OCI-LY1 (cell line): ENCODE measurements at regions not wholly inside any gene's neighbourhood (a gene's known extent, or its start where the extent isn't known, plus 50 kb on each side); places are given as distances from the start of the nearest gene placed in this dataset.

Experiments
- H2AFZ ChIP-seq: fragments of 200-600 bp; sonication (generic), shearing (Covaris generic); 2 replicates; pipeline ENCODE4 v1.6.0; 2014; ENCODE audit warnings: antibody characterized with exemption, mild to moderate bottlenecking, low read length
- H3F3A ChIP-seq: fragments of 200-600 bp; sonication (generic), shearing (Covaris generic); 2 replicates; pipeline ENCODE4 v1.6.0; 2014; ENCODE audit warnings: mild to moderate bottlenecking, antibody characterized with exemption, low read length, moderate library complexity; ENCODE audit not compliant: insufficient read depth
- H3K27ac ChIP-seq: fragments of 200-600 bp; sonication (generic); 2 replicates; pipeline ENCODE4 v1.5.1; 2014; ENCODE audit warnings: low read length, mixed run types, mild to moderate bottlenecking, low read depth; ENCODE audit not compliant: poor library complexity, severe bottlenecking
- H3K27me3 ChIP-seq: fragments of 200-600 bp; sonication (generic); 2 replicates; pipeline ENCODE4 v1.6.0; 2014; ENCODE audit warnings: antibody characterized with exemption, mild to moderate bottlenecking, low read length, moderate library complexity; ENCODE audit not compliant: insufficient read depth
- H3K36me3 ChIP-seq: fragments of 200-600 bp; sonication (generic); 2 replicates; pipeline ENCODE4 v1.6.1; 2014; ENCODE audit warnings: mild to moderate bottlenecking, antibody characterized with exemption, low read length, moderate library complexity, mixed read lengths; ENCODE audit not compliant: insufficient read depth
- H3K4me1 ChIP-seq: fragments of 200-600 bp; sonication (generic); 2 replicates; pipeline ENCODE4 v1.5.1; 2014; ENCODE audit warnings: mild to moderate bottlenecking, low read length, moderate library complexity; ENCODE audit not compliant: insufficient read depth, severe bottlenecking
- H3K4me2 ChIP-seq: fragments of 200-600 bp; sonication (generic), shearing (Covaris generic); 2 replicates; pipeline ENCODE4 v1.6.1; 2014; ENCODE audit warnings: low read length
- H3K4me3 ChIP-seq: fragments of 200-600 bp; sonication (generic); 2 replicates; pipeline ENCODE4 v1.5.1; 2014; ENCODE audit warnings: low read length, low read depth, mild to moderate bottlenecking, mixed read lengths; ENCODE audit not compliant: poor library complexity, severe bottlenecking
- H3K79me2 ChIP-seq: fragments of 200-600 bp; shearing (Covaris generic); 2 replicates; pipeline ENCODE4 v1.6.1; 2016; ENCODE audit warnings: mixed run types, low read length, mixed read lengths; ENCODE audit not compliant: insufficient read depth
- H3K9ac ChIP-seq: fragments of 200-600 bp; sonication (generic), shearing (Covaris generic); 2 replicates; pipeline ENCODE4 v1.6.1; 2014; ENCODE audit warnings: mild to moderate bottlenecking, low read length, mixed read lengths
- H3K9me2 ChIP-seq: fragments of 200-600 bp; sonication (generic), shearing (Covaris generic); 2 replicates; pipeline ENCODE4 v1.6.1; 2014; ENCODE audit warnings: low read depth, mild to moderate bottlenecking, low read length, mixed read lengths
- H3K9me3 ChIP-seq: fragments of 200-600 bp; shearing (Covaris generic); 2 replicates; pipeline ENCODE4 v1.6.1; 2014; ENCODE audit warnings: low read length, mixed read lengths
- H4K20me1 ChIP-seq: fragments of 200-600 bp; sonication (generic), shearing (Covaris generic); 2 replicates; pipeline ENCODE4 v1.6.0; 2016; ENCODE audit warnings: mild to moderate bottlenecking, low read length; ENCODE audit not compliant: insufficient read depth
- EZH2 ChIP-seq: fragments of 200-600 bp; sonication (generic), shearing (Covaris generic); IDR thresholded peaks from 2 replicates; pipeline ENCODE4 v1.8.0; 2017; ENCODE audit warnings: borderline replicate concordance, mixed run types, mild to moderate bottlenecking, antibody characterized with exemption, low read length, moderate library complexity, mixed read lengths
- TF ChIP-seq, protein P1 (sequence below): fragments of 200-600 bp; sonication (generic), shearing (Covaris generic); IDR thresholded peaks from 2 replicates; pipeline ENCODE4 v1.5.1; 2017; ENCODE audit warnings: mild to moderate bottlenecking, antibody characterized with exemption, low read length, moderate library complexity, mixed read lengths

DNA sequence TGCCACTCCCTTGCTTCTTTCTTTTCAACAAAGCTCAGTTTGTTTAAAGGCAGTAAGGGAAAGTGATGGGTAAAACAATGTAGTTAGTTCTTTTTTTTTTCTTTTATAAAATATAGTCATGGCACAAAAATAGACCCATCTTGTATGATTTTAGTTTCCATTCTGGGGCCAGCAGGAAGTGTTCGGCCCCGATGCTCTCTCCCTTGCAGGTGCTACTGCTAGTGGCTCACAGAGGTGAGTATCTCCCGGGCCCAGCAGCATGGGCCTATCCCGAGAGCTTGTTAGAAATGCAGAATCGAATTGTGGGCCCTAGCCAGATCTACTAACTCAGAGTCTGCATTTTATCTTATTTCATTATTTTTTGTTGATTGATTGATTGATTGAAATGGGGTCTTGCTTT is 78.7 kb downstream of the SYNE3 start:
- TF ChIP-seq, protein P1, sequence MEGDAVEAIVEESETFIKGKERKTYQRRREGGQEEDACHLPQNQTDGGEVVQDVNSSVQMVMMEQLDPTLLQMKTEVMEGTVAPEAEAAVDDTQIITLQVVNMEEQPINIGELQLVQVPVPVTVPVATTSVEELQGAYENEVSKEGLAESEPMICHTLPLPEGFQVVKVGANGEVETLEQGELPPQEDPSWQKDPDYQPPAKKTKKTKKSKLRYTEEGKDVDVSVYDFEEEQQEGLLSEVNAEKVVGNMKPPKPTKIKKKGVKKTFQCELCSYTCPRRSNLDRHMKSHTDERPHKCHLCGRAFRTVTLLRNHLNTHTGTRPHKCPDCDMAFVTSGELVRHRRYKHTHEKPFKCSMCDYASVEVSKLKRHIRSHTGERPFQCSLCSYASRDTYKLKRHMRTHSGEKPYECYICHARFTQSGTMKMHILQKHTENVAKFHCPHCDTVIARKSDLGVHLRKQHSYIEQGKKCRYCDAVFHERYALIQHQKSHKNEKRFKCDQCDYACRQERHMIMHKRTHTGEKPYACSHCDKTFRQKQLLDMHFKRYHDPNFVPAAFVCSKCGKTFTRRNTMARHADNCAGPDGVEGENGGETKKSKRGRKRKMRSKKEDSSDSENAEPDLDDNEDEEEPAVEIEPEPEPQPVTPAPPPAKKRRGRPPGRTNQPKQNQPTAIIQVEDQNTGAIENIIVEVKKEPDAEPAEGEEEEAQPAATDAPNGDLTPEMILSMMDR: no peak
- TF ChIP-seq EZH2: no peak
- no peaks in the 10 kb centered on the region for H3K9me2 ChIP-seq
- no peaks in the 10 kb centered on the region for H4K20me1 ChIP-seq
- H3F3A ChIP-seq: no peaks in the 10 kb centered on the region
- no peaks in the 10 kb centered on the region for H3K9me3 ChIP-seq
- H3K4me2 ChIP-seq: no peak overlapping the region
- no peak overlapping the region for H3K9ac ChIP-seq
- peaks cover 16% of the 10 kb centered on the region for H3K4me1 ChIP-seq
- H2AFZ ChIP-seq: no peak overlapping the region
- H3K36me3 ChIP-seq: no peaks in the 10 kb centered on the region; the same call in 1 of the 2 replicates
- H3K27me3 ChIP-seq: no peaks in the 10 kb centered on the region
- H3K79me2 ChIP-seq: no peaks in the 10 kb centered on the region
- H3K27ac ChIP-seq: no peak overlapping the region
- H3K4me3 ChIP-seq: no peak overlapping the region

DNA sequence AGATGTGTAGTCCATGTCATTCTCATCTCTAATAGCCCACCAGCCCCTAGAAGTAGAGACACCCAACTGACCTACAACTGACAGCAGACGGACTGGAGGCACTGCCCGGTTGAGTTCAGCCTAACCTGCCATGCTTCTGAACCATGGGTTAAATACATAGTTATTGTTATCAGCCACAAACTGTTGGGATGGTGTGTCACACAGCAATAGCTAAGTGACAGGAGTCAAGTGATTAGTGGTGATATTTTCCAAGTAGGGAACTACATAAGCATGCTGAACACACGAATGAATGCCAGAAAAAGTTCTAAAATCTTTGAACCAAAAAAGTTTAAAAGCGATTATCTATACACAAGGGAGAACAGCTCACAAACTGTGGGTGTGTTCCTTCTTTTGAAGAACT is 80.1 kb downstream of the SYNE3 start:
- H3K36me3 ChIP-seq: no peaks in the 10 kb centered on the region; the same call in 1 of the 2 replicates

DNA sequence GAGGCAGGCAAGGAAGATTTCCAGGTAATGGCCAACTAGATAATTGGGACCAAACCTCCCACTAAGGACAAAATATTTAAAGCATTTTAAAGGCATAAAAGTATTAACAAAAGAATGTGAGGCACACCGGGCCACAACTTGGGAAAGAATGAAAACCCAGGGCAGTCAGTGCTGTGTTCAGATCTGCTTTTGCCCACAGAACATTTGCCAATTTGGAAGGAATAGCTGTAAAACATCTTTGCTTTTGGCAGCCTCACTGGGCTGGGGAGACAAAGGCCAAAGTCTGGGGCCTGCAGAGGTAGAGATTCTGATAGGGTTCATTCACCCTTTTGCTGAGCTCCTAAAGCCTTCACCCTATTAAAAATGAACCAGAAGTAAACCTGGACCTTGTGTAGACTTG is 82.3 kb downstream of the SYNE3 start:
- no peaks in the 10 kb centered on the region for H3K9me2 ChIP-seq
- no peaks in the 10 kb centered on the region; the same call in 1 of the 2 replicates for H3K36me3 ChIP-seq
- H3K9me3 ChIP-seq: no peaks in the 10 kb centered on the region
- H3K4me2 ChIP-seq: no peak overlapping the region
- no peaks in the 10 kb centered on the region for H3K79me2 ChIP-seq
- H3K27me3 ChIP-seq: no peaks in the 10 kb centered on the region
- no peak overlapping the region for H3K9ac ChIP-seq
- no peak for TF ChIP-seq EZH2
- TF ChIP-seq, protein P1: no peak
- H3K4me3 ChIP-seq: no peak overlapping the region
- H3F3A ChIP-seq: no peaks in the 10 kb centered on the region
- H2AFZ ChIP-seq: no peak overlapping the region
- H3K27ac ChIP-seq: no peak overlapping the region
- H3K4me1 ChIP-seq: peaks cover 6% of the 10 kb centered on the region
- H4K20me1 ChIP-seq: no peaks in the 10 kb centered on the region

More for the DNA sequence above, 80.1 kb downstream of the SYNE3 start:
- Histone ChIP-seq H3K9ac (no peak overlapping the region), H3K4me2 (no peak overlapping the region), H3K9me2 (no peaks in the 10 kb centered on the region), H3K9me3 (no peaks in the 10 kb centered on the region), H3K27me3 (no peaks in the 10 kb centered on the region), H3K4me1 (peaks cover 6% of the 10 kb centered on the region), H4K20me1 (no peaks in the 10 kb centered on the region), H3K4me3 (no peak overlapping the region), H3K27ac (no peak overlapping the region), H3F3A (no peaks in the 10 kb centered on the region), H3K79me2 (no peaks in the 10 kb centered on the region), H2AFZ (no peak overlapping the region)
- TF ChIP-seq, protein P1: no peak
- no peak for TF ChIP-seq EZH2
